ENCODE measurements at regions not wholly inside any gene's neighbourhood (a gene's known extent, or its start where the extent isn't known, plus 50 kb on each side); places are given as distances from the start of the nearest gene placed in this dataset.

DNA sequence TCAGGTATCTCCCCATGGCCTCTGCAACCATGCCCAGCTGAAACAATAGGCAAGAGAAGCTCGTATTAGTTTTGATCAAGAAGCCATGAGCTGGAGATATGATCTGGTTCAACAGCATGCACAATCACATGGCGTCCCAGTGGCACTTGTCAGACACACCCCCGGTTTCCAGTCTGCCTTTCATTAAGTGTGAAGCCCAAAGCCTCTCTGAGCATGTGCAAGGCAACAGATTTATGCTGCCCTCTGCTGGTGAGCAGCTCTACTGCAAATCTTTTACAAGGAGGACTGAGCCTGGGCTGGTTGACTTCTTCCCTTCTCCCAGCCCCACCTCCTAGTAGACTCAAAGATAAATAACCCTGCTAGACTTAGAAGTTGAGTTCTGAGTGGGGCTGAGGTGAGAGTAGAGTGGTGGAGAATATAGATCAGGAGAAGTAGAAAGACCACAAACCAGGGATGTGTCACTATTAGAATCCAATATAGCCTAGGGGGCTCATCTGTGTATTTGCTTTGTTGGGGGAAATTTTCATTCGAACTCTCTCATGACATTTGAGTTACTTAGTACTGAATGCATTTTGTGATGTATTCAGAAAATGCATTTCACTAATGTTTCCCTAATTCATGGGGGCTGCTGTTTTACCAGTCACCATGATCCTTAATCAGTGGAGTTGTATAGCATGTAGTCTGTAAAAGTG, 53.7 kb upstream of the MBIP start (continued):
- TF ChIP-seq ETV6 (CRISPR knock-in tag; conservative IDR thresholded peaks at IDR 0.05) (no peak), HOXD1 (CRISPR knock-in tag; IDR thresholded peaks at IDR 0.05) (no peak), ETV5 (CRISPR knock-in tag; IDR thresholded peaks at IDR 0.05; ENCODE audit: borderline replicate concordance) (no peak), ZNF792 (CRISPR knock-in tag; IDR thresholded peaks at IDR 0.05) (peak; percentile 80; the same call in 1 of the 2 replicates), CHD2 (IDR thresholded peaks at IDR 0.05; ENCODE audit: low read depth, low read length) (no peak), SATB2 (CRISPR knock-in tag; IDR thresholded peaks at IDR 0.05) (no peak), POLR2G (IDR thresholded peaks at IDR 0.05; ENCODE audit: low read depth, low read length) (no peak), MXI1 (IDR thresholded peaks at IDR 0.05; ENCODE audit: borderline replicate concordance, low read depth, low read length) (peak; percentile 66; the same call in 1 of the 3 replicates), AGO2 (optimal IDR thresholded peaks at IDR 0.05; ENCODE audit: low read depth, low read length) (no peak), ZNF546 (CRISPR knock-in tag; conservative IDR thresholded peaks at IDR 0.05) (no peak), ZBTB3 (CRISPR knock-in tag; IDR thresholded peaks at IDR 0.05; ENCODE audit: borderline replicate concordance, low read depth) (no peak), PITX1 (CRISPR knock-in tag; IDR thresholded peaks at IDR 0.05) (no peak), ELF4 (CRISPR knock-in tag; IDR thresholded peaks at IDR 0.05; ENCODE audit: borderline replicate concordance) (no peak), ZNF724P (CRISPR knock-in tag; IDR thresholded peaks at IDR 0.05; ENCODE audit: borderline replicate concordance) (no peak)
- TF ChIP-seq, protein P1, sequence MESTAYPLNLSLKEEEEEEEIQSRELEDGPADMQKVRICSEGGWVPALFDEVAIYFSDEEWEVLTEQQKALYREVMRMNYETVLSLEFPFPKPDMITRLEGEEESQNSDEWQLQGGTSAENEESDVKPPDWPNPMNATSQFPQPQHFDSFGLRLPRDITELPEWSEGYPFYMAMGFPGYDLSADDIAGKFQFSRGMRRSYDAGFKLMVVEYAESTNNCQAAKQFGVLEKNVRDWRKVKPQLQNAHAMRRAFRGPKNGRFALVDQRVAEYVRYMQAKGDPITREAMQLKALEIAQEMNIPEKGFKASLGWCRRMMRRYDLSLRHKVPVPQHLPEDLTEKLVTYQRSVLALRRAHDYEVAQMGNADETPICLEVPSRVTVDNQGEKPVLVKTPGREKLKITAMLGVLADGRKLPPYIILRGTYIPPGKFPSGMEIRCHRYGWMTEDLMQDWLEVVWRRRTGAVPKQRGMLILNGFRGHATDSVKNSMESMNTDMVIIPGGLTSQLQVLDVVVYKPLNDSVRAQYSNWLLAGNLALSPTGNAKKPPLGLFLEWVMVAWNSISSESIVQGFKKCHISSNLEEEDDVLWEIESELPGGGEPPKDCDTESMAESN (CRISPR knock-in tag; conservative IDR thresholded peaks at IDR 0.05): peak; percentile 32; the same call in 1 of the 2 replicates
- TF ChIP-seq, protein P2, sequence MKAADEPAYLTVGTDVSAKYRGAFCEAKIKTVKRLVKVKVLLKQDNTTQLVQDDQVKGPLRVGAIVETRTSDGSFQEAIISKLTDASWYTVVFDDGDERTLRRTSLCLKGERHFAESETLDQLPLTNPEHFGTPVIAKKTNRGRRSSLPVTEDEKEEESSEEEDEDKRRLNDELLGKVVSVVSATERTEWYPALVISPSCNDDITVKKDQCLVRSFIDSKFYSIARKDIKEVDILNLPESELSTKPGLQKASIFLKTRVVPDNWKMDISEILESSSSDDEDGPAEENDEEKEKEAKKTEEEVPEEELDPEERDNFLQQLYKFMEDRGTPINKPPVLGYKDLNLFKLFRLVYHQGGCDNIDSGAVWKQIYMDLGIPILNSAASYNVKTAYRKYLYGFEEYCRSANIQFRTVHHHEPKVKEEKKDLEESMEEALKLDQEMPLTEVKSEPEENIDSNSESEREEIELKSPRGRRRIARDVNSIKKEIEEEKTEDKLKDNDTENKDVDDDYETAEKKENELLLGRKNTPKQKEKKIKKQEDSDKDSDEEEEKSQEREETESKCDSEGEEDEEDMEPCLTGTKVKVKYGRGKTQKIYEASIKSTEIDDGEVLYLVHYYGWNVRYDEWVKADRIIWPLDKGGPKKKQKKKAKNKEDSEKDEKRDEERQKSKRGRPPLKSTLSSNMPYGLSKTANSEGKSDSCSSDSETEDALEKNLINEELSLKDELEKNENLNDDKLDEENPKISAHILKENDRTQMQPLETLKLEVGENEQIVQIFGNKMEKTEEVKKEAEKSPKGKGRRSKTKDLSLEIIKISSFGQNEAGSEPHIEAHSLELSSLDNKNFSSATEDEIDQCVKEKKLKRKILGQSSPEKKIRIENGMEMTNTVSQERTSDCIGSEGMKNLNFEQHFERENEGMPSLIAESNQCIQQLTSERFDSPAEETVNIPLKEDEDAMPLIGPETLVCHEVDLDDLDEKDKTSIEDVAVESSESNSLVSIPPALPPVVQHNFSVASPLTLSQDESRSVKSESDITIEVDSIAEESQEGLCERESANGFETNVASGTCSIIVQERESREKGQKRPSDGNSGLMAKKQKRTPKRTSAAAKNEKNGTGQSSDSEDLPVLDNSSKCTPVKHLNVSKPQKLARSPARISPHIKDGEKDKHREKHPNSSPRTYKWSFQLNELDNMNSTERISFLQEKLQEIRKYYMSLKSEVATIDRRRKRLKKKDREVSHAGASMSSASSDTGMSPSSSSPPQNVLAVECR (CRISPR knock-in tag; IDR thresholded peaks at IDR 0.05; ENCODE audit: borderline replicate concordance): peak; percentile 18; the same call in 1 of the 2 replicates
- TF ChIP-seq, protein P3, sequence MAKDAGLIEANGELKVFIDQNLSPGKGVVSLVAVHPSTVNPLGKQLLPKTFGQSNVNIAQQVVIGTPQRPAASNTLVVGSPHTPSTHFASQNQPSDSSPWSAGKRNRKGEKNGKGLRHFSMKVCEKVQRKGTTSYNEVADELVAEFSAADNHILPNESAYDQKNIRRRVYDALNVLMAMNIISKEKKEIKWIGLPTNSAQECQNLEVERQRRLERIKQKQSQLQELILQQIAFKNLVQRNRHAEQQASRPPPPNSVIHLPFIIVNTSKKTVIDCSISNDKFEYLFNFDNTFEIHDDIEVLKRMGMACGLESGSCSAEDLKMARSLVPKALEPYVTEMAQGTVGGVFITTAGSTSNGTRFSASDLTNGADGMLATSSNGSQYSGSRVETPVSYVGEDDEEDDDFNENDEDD (CRISPR knock-in tag; IDR thresholded peaks at IDR 0.05; ENCODE audit: borderline replicate concordance): peak; percentile 88
- TF ChIP-seq, protein P4, sequence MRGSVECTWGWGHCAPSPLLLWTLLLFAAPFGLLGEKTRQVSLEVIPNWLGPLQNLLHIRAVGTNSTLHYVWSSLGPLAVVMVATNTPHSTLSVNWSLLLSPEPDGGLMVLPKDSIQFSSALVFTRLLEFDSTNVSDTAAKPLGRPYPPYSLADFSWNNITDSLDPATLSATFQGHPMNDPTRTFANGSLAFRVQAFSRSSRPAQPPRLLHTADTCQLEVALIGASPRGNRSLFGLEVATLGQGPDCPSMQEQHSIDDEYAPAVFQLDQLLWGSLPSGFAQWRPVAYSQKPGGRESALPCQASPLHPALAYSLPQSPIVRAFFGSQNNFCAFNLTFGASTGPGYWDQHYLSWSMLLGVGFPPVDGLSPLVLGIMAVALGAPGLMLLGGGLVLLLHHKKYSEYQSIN (CRISPR knock-in tag; IDR thresholded peaks at IDR 0.05; ENCODE audit: borderline replicate concordance): no peak
- TF ChIP-seq, protein P5, sequence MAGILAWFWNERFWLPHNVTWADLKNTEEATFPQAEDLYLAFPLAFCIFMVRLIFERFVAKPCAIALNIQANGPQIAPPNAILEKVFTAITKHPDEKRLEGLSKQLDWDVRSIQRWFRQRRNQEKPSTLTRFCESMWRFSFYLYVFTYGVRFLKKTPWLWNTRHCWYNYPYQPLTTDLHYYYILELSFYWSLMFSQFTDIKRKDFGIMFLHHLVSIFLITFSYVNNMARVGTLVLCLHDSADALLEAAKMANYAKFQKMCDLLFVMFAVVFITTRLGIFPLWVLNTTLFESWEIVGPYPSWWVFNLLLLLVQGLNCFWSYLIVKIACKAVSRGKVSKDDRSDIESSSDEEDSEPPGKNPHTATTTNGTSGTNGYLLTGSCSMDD (CRISPR knock-in tag; IDR thresholded peaks at IDR 0.05): no peak

Measured in HepG2 (cell line).